HG03558 (cell line): ENCODE measurements at regions not wholly inside any gene's neighbourhood (a gene's known extent, or its start where the extent isn't known, plus 50 kb on each side); places are given as distances from the start of the nearest gene placed in this dataset.
"Not testable (repeated sequence)": the region's sequence is repeated elsewhere in the genome, so short reads cannot be mapped to it uniquely, and the experiment has no call there.

Experiments
- ATAC-seq: cut with Tn5 transposase; IDR thresholded peaks from one replicate; pipeline ENCODE4 v1.9.1; 2021; ENCODE audit warnings: moderate number of reproducible peaks; ENCODE audit not compliant: unreplicated experiment; ENCODE audit errors: extremely low read depth

GRCh38 chr14:105620178-105620864 lies 93.9 kb downstream of the TMEM121 start:
- ATAC-seq: not testable (repeated sequence)

- ATAC-seq: not testable (repeated sequence)
Observed at GRCh38 chr14:105620865-105621471, 94.6 kb downstream of the TMEM121 start.

GRCh38 chr14:105621479-105622328 lies 95.3 kb downstream of the TMEM121 start:
- not testable (repeated sequence) for ATAC-seq

- ATAC-seq: no peak
Observed at GRCh38 chr14:105622329-105622955, 96.1 kb downstream of the TMEM121 start.

GRCh38 chr14:105623178-105623577 lies 96.8 kb downstream of the TMEM121 start:
- not testable (repeated sequence) for ATAC-seq

- ATAC-seq: not testable (repeated sequence)
Observed at GRCh38 chr14:105624346-105624745, 98.0 kb downstream of the TMEM121 start.

GRCh38 chr14:105624749-105625434 lies 98.5 kb downstream of the TMEM121 start:
- ATAC-seq: not testable (repeated sequence)

- not testable (repeated sequence) for ATAC-seq
Observed at GRCh38 chr14:105625448-105625847, 99.1 kb downstream of the TMEM121 start.

GRCh38 chr14:105626111-105626510 lies 99.7 kb downstream of the TMEM121 start:
- not testable (repeated sequence) for ATAC-seq

GRCh38 chr14:105626651-105627050 lies 100.3 kb downstream of the TMEM121 start:
- ATAC-seq: not testable (repeated sequence)

- ATAC-seq: not testable (repeated sequence)
Observed at GRCh38 chr14:105627287-105627686, 100.9 kb downstream of the TMEM121 start.

GRCh38 chr14:105627701-105628100 lies 101.3 kb downstream of the TMEM121 start:
- ATAC-seq: no peak

GRCh38 chr14:105628126-105628525 lies 101.7 kb downstream of the TMEM121 start:
- ATAC-seq: not testable (repeated sequence)

- not testable (repeated sequence) for ATAC-seq
Observed at GRCh38 chr14:105628531-105629067, 102.2 kb downstream of the TMEM121 start.

- ATAC-seq: not testable (repeated sequence)
Observed at GRCh38 chr14:105629091-105629885, 102.9 kb downstream of the TMEM121 start.

GRCh38 chr14:105629886-105630215 lies 103.5 kb downstream of the TMEM121 start:
- no peak for ATAC-seq

- not testable (repeated sequence) for ATAC-seq
Observed at GRCh38 chr14:105630293-105630934, 104.0 kb downstream of the TMEM121 start.
